Activated naive CD4-positive, alpha-beta T cell treated with anti-CD3 and anti-CD28 coated beads, Interleukin-2, amount 50 U/mL, for 24 hours (primary cell): ENCODE measurements at regions not wholly inside any gene's neighbourhood (a gene's known extent, or its start where the extent isn't known, plus 50 kb on each side); places are given as distances from the start of the nearest gene placed in this dataset.
"Not testable (repeated sequence)": the region's sequence is repeated elsewhere in the genome, so short reads cannot be mapped to it uniquely, and the experiment has no call there.

ENCODE experiments used
- H3K27ac Mint-ChIP-seq: one replicate; pipeline ENCODE4 v1.8.0; 2021; ENCODE audit warnings: mild to moderate bottlenecking, mixed read lengths
- H3K27me3 Mint-ChIP-seq: one replicate; pipeline ENCODE4 v1.8.0; 2021; ENCODE audit warnings: mixed read lengths
- H3K36me3 Mint-ChIP-seq: one replicate; pipeline ENCODE4 v1.8.0; 2021; ENCODE audit warnings: mixed read lengths
- H3K4me1 Mint-ChIP-seq: one replicate; pipeline ENCODE4 v1.8.0; 2021; ENCODE audit warnings: mixed read lengths
- H3K4me3 Mint-ChIP-seq: one replicate; pipeline ENCODE4 v1.8.0; 2021; ENCODE audit warnings: mild to moderate bottlenecking, mixed read lengths
- H3K9me3 Mint-ChIP-seq: one replicate; pipeline ENCODE4 v1.8.0; 2021; ENCODE audit warnings: mixed read lengths

DNA sequence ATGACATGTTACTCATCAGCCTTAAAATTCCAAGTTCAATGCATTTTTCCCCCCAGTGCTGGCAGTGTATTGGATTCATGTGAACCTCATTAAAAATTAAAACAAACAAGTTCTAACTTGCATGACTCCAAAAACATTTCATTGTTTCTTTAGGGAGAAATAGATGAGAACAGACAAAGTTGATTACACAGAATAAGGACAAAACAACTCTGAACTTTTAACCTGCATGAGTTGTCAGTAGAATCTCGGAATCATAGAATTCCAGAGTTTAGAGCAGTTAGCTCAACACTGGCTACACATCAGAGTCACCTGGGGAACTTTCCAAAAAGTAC lies 127.5 kb downstream of the TMX1 start:
- H3K9me3 Mint-ChIP-seq = no peaks in the 10 kb centered on the region
- H3K27ac Mint-ChIP-seq = no peak overlapping the region
- H3K27me3 Mint-ChIP-seq = peaks cover 3% of the 10 kb centered on the region
- H3K4me1 Mint-ChIP-seq = no peaks in the 10 kb centered on the region
- H3K36me3 Mint-ChIP-seq = no peaks in the 10 kb centered on the region
- no peak overlapping the region for H3K4me3 Mint-ChIP-seq

DNA sequence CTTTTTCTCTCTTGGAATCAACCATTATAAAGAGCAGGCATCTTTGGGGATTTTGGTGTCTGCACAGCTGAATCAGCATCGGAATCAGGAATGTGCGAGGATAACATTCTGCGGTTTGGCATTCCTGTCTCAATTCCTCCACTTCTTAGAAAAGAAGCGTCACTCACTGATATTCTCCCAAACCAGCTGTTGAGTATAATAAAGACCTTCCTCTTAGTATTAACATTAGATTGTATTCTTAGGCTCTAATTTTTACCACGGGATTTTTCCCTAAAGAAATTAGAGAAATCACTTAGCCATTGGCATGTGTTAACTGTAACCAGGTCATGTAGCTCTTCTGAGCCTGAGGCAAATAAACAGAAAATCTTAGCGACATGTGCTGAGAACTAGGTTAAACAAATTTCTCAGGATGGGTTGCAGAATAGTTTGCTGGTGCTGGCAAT lies 128.7 kb downstream of the TMX1 start:
- no peaks in the 10 kb centered on the region for H3K4me1 Mint-ChIP-seq

GRCh38 chr14:51369814-51370213 lies 129.8 kb downstream of the TMX1 start:
- H3K4me1 Mint-ChIP-seq = no peaks in the 10 kb centered on the region
- no peaks in the 10 kb centered on the region for H3K9me3 Mint-ChIP-seq
- H3K27me3 Mint-ChIP-seq = peaks cover 3% of the 10 kb centered on the region
- no peak overlapping the region for H3K4me3 Mint-ChIP-seq
- H3K27ac Mint-ChIP-seq = no peak overlapping the region
- H3K36me3 Mint-ChIP-seq = no peaks in the 10 kb centered on the region

More for the DNA sequence above, 128.7 kb downstream of the TMX1 start:
- Mint-ChIP-seq H3K36me3 (no peaks in the 10 kb centered on the region), H3K4me3 (no peak overlapping the region), H3K27ac (no peak overlapping the region), H3K27me3 (peaks cover 3% of the 10 kb centered on the region), H3K9me3 (no peaks in the 10 kb centered on the region)

DNA sequence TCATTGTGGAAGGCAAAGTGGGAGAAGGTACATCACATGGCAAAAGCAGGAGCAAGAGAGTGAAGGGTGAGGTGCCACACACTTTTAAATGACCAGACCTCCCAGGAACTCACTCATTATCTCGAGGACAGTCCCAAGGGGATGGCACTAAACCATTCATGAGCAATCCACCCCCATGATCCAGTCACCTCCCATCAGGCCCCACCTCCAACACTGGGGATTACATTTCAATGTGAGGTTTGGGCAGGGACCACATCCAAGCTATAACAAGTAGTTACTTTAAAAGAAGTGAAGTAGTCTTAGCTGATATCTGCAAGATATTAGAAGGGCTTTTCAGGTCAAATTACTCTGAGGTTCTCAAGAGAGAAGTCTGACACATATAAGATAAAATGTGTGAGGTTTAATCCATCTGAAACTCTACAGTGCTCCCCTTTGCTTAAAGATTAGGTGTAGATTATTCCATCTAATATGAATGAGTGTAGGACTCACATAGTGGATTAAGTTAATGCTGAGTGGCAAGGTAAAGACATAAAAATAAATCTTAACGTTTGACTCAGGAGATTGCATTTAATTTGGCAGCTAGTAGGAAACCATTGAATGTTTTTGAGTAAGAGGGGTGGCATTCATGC lies 130.8 kb downstream of the TMX1 start:
- Mint-ChIP-seq H3K4me1 (no peaks in the 10 kb centered on the region), H3K9me3 (no peaks in the 10 kb centered on the region), H3K27ac (no peak overlapping the region), H3K27me3 (peaks cover 3% of the 10 kb centered on the region), H3K4me3 (no peak overlapping the region), H3K36me3 (no peaks in the 10 kb centered on the region)

DNA sequence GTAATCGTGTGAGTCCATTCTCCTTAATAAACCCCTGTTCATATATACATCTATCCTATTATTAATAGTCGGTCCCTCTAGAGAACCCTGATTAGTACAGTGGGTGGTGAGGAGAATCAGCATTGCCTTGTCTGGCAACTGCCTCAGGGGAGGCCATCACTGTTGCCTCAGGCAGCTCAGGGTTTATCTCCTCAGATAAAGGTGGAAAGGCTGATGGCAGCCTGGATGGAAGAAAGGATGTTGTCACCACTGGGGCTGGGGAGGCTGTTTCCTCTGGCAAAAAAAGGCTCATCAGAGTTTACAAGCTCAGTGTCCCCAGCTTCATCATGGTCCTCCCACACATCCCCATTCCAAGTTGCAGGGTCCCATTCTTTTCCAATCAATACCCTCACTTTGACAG lies 137.1 kb downstream of the TMX1 start:
- not testable (repeated sequence) for H3K27ac Mint-ChIP-seq, H3K9me3 Mint-ChIP-seq, H3K27me3 Mint-ChIP-seq, H3K36me3 Mint-ChIP-seq, H3K4me3 Mint-ChIP-seq, H3K4me1 Mint-ChIP-seq

DNA sequence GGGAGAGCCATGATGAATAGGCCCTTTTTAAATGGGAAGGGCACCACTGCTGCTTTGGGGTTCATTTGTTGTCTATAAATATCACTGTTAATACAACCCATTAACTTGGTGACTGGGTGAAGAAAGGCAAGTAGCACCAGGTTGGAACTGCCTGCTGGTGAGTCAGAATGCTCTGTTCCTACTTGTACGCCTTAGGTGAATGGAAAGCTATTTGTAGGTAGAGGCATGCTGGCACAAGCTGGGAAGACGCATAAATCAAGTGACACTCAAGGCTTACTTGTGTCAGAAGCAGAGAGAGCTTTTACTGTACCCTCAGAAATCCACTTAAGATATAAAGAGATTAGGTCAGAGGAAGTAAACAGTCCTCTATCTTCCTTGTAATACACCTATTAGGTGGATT lies 142.5 kb downstream of the TMX1 start:
- Mint-ChIP-seq H3K27me3 (no peaks in the 10 kb centered on the region), H3K9me3 (no peaks in the 10 kb centered on the region), H3K4me3 (no peak overlapping the region), H3K4me1 (no peaks in the 10 kb centered on the region), H3K36me3 (no peaks in the 10 kb centered on the region), H3K27ac (no peak overlapping the region)

DNA sequence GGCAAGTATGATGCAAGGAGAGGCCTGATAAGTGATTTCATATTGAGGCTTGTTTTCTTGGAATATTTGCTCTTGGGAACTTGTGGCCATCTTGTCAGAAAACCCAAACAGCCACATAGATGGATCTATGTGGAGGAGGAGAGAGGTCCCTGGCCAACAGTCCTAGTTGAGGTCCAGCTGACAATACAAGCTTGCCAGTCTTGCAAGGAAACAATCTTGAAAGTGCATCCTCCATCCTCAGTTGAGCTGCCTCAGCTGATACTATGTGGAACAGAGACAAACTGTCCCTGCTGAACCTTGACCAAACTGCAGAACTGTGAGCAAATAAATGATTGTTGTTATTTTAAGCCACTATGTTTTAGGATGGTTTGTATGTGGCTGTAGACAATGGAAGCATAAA lies 146.4 kb downstream of the TMX1 start:
- peaks cover 4% of the 10 kb centered on the region for H3K27me3 Mint-ChIP-seq
- H3K27ac Mint-ChIP-seq = no peak overlapping the region
- H3K36me3 Mint-ChIP-seq = no peaks in the 10 kb centered on the region
- H3K9me3 Mint-ChIP-seq = no peaks in the 10 kb centered on the region
- no peak overlapping the region for H3K4me3 Mint-ChIP-seq
- H3K4me1 Mint-ChIP-seq = no peaks in the 10 kb centered on the region

GRCh38 chr14:51386983-51387735 lies 147.1 kb downstream of the TMX1 start:
- Mint-ChIP-seq H3K4me1 (no peaks in the 10 kb centered on the region), H3K4me3 (no peak overlapping the region), H3K36me3 (no peaks in the 10 kb centered on the region), H3K27ac (no peak overlapping the region), H3K9me3 (no peaks in the 10 kb centered on the region), H3K27me3 (peaks cover 4% of the 10 kb centered on the region)

GRCh38 chr14:51392416-51392815 lies 152.4 kb downstream of the TMX1 start:
- no peak overlapping the region for H3K4me3 Mint-ChIP-seq
- no peaks in the 10 kb centered on the region for H3K4me1 Mint-ChIP-seq
- H3K27me3 Mint-ChIP-seq = peaks cover 6% of the 10 kb centered on the region
- no peaks in the 10 kb centered on the region for H3K36me3 Mint-ChIP-seq
- no peak overlapping the region for H3K27ac Mint-ChIP-seq
- no peaks in the 10 kb centered on the region for H3K9me3 Mint-ChIP-seq

DNA sequence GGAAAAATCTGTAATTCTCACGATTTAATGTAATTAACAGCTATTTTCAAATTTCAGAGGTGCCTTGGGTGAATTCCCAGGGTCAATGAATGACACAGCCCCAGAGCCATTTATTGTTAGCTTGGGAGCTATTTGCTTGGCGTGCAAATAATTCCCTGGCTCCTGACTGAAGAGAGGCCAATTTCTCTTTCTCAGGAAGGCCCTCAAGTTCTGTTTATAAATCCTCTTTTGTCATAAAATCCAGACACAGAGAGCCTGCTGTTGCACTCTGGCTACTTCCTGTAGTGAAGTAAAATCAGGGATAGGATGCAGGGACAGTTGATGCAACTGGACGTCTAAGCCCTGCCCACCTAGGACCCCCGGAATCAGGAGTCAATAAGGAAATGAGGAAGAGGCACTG lies 154.3 kb downstream of the TMX1 start:
- Mint-ChIP-seq H3K27ac (no peak overlapping the region), H3K4me1 (no peaks in the 10 kb centered on the region), H3K9me3 (no peaks in the 10 kb centered on the region), H3K4me3 (no peak overlapping the region), H3K36me3 (no peaks in the 10 kb centered on the region), H3K27me3 (peaks cover 9% of the 10 kb centered on the region)

DNA sequence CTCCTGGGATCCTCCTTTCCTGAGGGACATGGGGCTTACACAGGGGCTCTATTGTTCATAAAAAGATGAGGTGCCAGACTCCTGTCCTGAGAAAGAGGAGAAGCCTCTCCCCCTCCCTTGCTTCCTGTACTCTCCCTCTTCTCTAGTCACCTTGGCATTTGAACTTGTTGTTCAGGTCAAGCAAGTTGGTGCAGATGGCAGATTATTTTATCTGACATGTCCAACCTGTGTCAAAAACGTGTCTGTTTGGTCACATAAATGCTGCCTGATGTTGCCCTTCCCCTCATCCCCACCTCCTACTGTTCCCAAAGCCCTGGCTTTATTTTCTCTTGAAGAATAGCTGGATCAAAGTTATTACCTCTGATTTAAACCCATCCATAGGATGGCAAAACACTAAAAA lies 154.8 kb downstream of the TMX1 start:
- no peak overlapping the region for H3K4me3 Mint-ChIP-seq
- H3K27ac Mint-ChIP-seq = no peak overlapping the region
- no peaks in the 10 kb centered on the region for H3K36me3 Mint-ChIP-seq
- no peaks in the 10 kb centered on the region for H3K4me1 Mint-ChIP-seq
- no peaks in the 10 kb centered on the region for H3K9me3 Mint-ChIP-seq
- H3K27me3 Mint-ChIP-seq = peaks cover 9% of the 10 kb centered on the region

DNA sequence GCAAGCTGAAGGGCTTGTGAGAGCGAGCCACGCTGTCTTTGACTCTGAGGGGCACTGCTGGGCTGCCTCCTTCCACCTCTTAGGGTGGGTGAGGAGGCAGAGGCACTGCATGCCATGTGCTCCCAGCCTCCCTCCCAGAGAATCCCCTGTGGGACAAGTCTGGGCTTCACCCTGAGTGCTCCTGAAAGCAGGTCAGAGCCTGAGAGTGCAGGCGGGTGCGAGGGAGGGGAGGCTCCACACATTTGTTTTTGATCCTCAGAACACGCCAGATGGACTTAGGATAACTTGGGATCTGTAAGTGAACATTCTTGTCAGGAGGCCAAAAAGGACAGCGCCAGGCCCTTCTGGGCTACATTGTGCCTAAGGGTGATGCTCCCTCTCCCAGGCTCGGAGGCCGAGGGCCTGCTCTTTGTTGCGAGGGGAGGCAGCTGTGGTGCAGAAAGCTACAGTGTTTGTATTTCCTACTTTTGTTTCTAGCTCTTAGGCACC lies 155.4 kb downstream of the TMX1 start:
- no peak overlapping the region for H3K27ac Mint-ChIP-seq
- H3K9me3 Mint-ChIP-seq = no peaks in the 10 kb centered on the region
- peaks cover 6% of the 10 kb centered on the region for H3K27me3 Mint-ChIP-seq
- no peak overlapping the region for H3K4me3 Mint-ChIP-seq
- no peaks in the 10 kb centered on the region for H3K4me1 Mint-ChIP-seq
- no peaks in the 10 kb centered on the region for H3K36me3 Mint-ChIP-seq

- H3K4me3 Mint-ChIP-seq = no peak overlapping the region
- no peaks in the 10 kb centered on the region for H3K36me3 Mint-ChIP-seq
- no peaks in the 10 kb centered on the region for H3K4me1 Mint-ChIP-seq
- H3K9me3 Mint-ChIP-seq = no peaks in the 10 kb centered on the region
- H3K27ac Mint-ChIP-seq = no peak overlapping the region
- H3K27me3 Mint-ChIP-seq = peaks cover 9% of the 10 kb centered on the region
These were observed 156.3 kb downstream of the TMX1 start for GRCh38 chr14:51396222-51396815.

- Mint-ChIP-seq H3K36me3 (no peaks in the 10 kb centered on the region), H3K9me3 (no peaks in the 10 kb centered on the region), H3K27me3 (peaks cover 9% of the 10 kb centered on the region), H3K4me1 (no peaks in the 10 kb centered on the region), H3K4me3 (no peak overlapping the region), H3K27ac (no peak overlapping the region)
These were observed 158.9 kb downstream of the TMX1 start for GRCh38 chr14:51398898-51399297.

GRCh38 chr14:51400139-51400538 lies 160.1 kb downstream of the TMX1 start:
- Mint-ChIP-seq H3K36me3 (no peaks in the 10 kb centered on the region), H3K9me3 (no peaks in the 10 kb centered on the region), H3K27me3 (peaks cover 8% of the 10 kb centered on the region), H3K4me3 (no peak overlapping the region), H3K4me1 (no peaks in the 10 kb centered on the region), H3K27ac (no peak overlapping the region)

DNA sequence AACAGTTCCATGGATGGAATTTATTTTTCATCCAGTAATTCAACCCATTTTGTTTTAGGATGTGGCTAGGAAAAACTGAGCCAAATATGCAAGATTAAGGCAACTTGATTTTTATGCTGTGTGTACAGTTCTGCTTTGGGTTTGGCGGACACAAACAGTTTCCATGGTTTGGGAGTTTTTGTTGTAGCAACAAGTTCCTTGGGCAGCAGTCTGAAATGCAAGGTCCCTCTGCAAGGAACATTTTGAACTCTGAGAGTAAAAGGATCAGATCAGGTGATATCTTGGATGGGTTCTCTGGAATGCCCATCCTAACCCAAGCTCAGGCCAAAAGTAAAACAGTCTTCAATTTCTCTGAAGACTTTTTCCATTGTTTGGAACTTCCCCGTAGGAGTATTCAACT lies 161.2 kb downstream of the TMX1 start:
- Mint-ChIP-seq H3K27me3 (peaks cover 10% of the 10 kb centered on the region), H3K4me1 (no peaks in the 10 kb centered on the region), H3K27ac (no peak overlapping the region), H3K36me3 (no peaks in the 10 kb centered on the region), H3K9me3 (no peaks in the 10 kb centered on the region), H3K4me3 (no peak overlapping the region)
